ENCODE measurements at regions not wholly inside any gene's neighbourhood (a gene's known extent, or its start where the extent isn't known, plus 50 kb on each side); places are given as distances from the start of the nearest gene placed in this dataset.

- TF ChIP-seq CTCF (IDR thresholded peaks at IDR 0.05) (no peak), EZH2 (IDR thresholded peaks at IDR 0.05) (no peak)
Observed at GRCh38 chr12:112645586-112645985, 146.0 kb upstream of the RPH3A start.

All from neural progenitor cell (in vitro differentiated cells).